Fibroblast of lung (primary cell): ENCODE measurements at regions not wholly inside any gene's neighbourhood (a gene's known extent, or its start where the extent isn't known, plus 50 kb on each side); places are given as distances from the start of the nearest gene placed in this dataset.

Source experiments
- DNase-seq, 2 donors: peaks; one replicate each; pipeline versions ENCODE4 v3.0.0 to v3.0.0-alpha.2; 2010; ENCODE audit warnings: low read depth in 2 of 2
- H2AFZ ChIP-seq: 2 replicates; pipeline ENCODE4 v1.5.1; 2012; ENCODE audit warnings: low read length, control low read depth, inconsistent platforms
- H3K27ac ChIP-seq: 2 replicates; pipeline ENCODE4 v1.5.1; 2011; ENCODE audit warnings: low read length, control low read depth; ENCODE audit not compliant: insufficient read depth
- H3K27me3 ChIP-seq: 2 replicates; pipeline ENCODE4 v1.5.1; 2011; ENCODE audit warnings: mild to moderate bottlenecking, low read length; ENCODE audit not compliant: control insufficient read depth, insufficient read depth
- H3K36me3 ChIP-seq: 2 replicates; pipeline ENCODE4 v1.5.1; 2011; ENCODE audit warnings: low read length; ENCODE audit not compliant: control insufficient read depth, insufficient read depth
- H3K4me1 ChIP-seq: 2 replicates; pipeline ENCODE4 v1.5.1; 2011; ENCODE audit warnings: low read length; ENCODE audit not compliant: control insufficient read depth, insufficient read depth; ENCODE audit errors: extremely low read depth
- H3K4me2 ChIP-seq: 2 replicates; pipeline ENCODE4 v1.5.1; 2011; ENCODE audit warnings: low read length, control low read depth; ENCODE audit not compliant: insufficient read depth; ENCODE audit errors: extremely low read depth
- H3K4me3 ChIP-seq, 4 experiments: fragments of 200-600 bp in 1 of 4; sonication (generic) in 1 of 4; replicated peaks in 1 of 4; 2 replicates each; pipeline ENCODE4 v1.5.1; 2011 to 2016; ENCODE audit warnings: low read length in 4 of 4, low read depth in 3 of 4, mild to moderate bottlenecking in 3 of 4, control low read depth in 2 of 4, inconsistent platforms in 1 of 4, mixed read lengths in 1 of 4; ENCODE audit not compliant: insufficient read depth in 1 of 4; ENCODE audit errors: control extremely low read depth in 1 of 4
- H3K79me2 ChIP-seq: 2 replicates; pipeline ENCODE4 v1.5.1; 2012; ENCODE audit warnings: mild to moderate bottlenecking, low read length, inconsistent platforms; ENCODE audit not compliant: control insufficient read depth, insufficient read depth
- H3K9ac ChIP-seq: 2 replicates; pipeline ENCODE4 v1.5.1; 2011; ENCODE audit warnings: mild to moderate bottlenecking, low read length, control low read depth; ENCODE audit not compliant: insufficient read depth
- H3K9me3 ChIP-seq: 2 replicates; pipeline ENCODE4 v1.5.1; 2012; ENCODE audit warnings: low read depth, low read length; ENCODE audit not compliant: control insufficient read depth, insufficient read depth
- H4K20me1 ChIP-seq: 2 replicates; pipeline ENCODE4 v1.5.1; 2011; ENCODE audit warnings: low read length; ENCODE audit not compliant: control insufficient read depth, insufficient read depth; ENCODE audit errors: extremely low read depth
- CTCF ChIP-seq, 2 donors: IDR thresholded peaks in 1 of 2; conservative IDR thresholded peaks in 1 of 2; 1 replicate in 1 of 2; 2 replicates in 1 of 2; pipeline ENCODE4 v1.5.1; 2011 to 2012; ENCODE audit warnings: low read length in 2 of 2, control low read depth in 1 of 2, inconsistent platforms in 1 of 2, low read depth in 1 of 2, mild to moderate bottlenecking in 1 of 2
- EZH2 ChIP-seq: IDR thresholded peaks from 2 replicates; pipeline ENCODE4 v1.5.1; 2012; ENCODE audit warnings: low read length, control low read depth, mild to moderate bottlenecking; ENCODE audit errors: missing control alignments

- H2AFZ ChIP-seq = no peak overlapping the region
- no peaks in the 10 kb centered on the region for H3K79me2 ChIP-seq
- no peak overlapping the region for H3K4me2 ChIP-seq
- H4K20me1 ChIP-seq = no peaks in the 10 kb centered on the region
- H3K36me3 ChIP-seq = no peaks in the 10 kb centered on the region
- no peaks in the 10 kb centered on the region for H3K9me3 ChIP-seq
- no peaks in the 10 kb centered on the region for H3K27me3 ChIP-seq
- H3K4me3 ChIP-seq = no peak overlapping the region
- H3K27ac ChIP-seq = no peak overlapping the region
- peak in 1 of 2 donors; percentile 67 for DNase-seq
- no peak overlapping the region for H3K9ac ChIP-seq
- no peak for TF ChIP-seq CTCF (conservative IDR thresholded peaks at IDR 0.05 in 1 of 2, IDR thresholded peaks at IDR 0.05 in 1 of 2; ENCODE audit: low read depth in 1 of 2, low read length in 2 of 2)
- TF ChIP-seq EZH2 = no peak
- no peaks in the 10 kb centered on the region for H3K4me1 ChIP-seq
Measured at GRCh38 chr2:164024396-164024795, 288.6 kb upstream of the FIGN start.

- no peak for TF ChIP-seq CTCF (conservative IDR thresholded peaks at IDR 0.05 in 1 of 2, IDR thresholded peaks at IDR 0.05 in 1 of 2; ENCODE audit: low read depth in 1 of 2, low read length in 2 of 2)
- TF ChIP-seq EZH2 = no peak
- Histone ChIP-seq H3K9me3 (no peaks in the 10 kb centered on the region), H4K20me1 (no peaks in the 10 kb centered on the region), H3K9ac (no peak overlapping the region), H2AFZ (no peak overlapping the region), H3K36me3 (no peaks in the 10 kb centered on the region), H3K4me3 (no peak overlapping the region), H3K27ac (no peak overlapping the region), H3K27me3 (no peaks in the 10 kb centered on the region), H3K4me2 (no peak overlapping the region), H3K4me1 (no peaks in the 10 kb centered on the region), H3K79me2 (no peaks in the 10 kb centered on the region)
- DNase-seq = peak; percentile 3 to 20
Measured at GRCh38 chr2:164023896-164024295, 288.1 kb upstream of the FIGN start.

DNA sequence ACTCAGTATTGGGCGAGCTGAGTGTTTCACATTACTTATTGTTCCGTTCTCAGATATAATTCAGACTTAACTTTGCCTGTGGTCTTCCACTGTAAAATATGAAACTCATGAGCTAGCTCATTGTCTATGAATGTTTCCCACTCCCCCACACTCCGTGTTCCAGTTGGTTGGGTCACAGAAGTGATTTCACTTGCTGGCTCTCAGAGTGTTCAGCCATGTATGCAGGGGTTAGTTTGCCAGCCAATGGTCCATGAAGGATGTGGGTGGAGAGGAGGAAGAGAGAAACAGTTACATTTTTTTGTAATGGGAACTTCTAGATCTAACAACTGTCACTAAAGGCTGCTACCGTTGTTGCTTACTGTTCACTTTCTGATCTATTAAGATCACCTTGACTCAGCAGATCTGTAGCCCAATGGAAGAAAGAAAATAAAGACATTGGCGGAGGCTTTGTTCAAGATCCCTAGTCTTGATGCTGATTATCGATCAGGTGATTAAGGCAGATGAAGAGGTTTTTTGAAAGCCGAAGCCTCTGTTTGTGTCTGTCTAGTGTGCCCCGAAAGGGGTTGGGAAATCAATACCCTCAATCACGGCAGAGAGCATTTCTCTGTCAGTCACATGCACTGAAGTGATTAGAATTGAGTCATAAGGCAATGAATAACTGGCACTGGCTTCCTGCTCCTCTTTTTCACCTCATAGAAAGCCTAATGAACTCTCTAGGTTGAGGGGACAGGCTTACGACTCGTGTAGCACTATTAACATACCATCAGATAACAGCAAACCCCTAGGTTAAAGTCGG, 279.7 kb upstream of the FIGN start:
- TF ChIP-seq EZH2 (no peak), CTCF (conservative IDR thresholded peaks at IDR 0.05 in 1 of 2, IDR thresholded peaks at IDR 0.05 in 1 of 2; ENCODE audit: low read depth in 1 of 2, low read length in 2 of 2) (no peak)
- Histone ChIP-seq H3K4me1 (no peaks in the 10 kb centered on the region), H3K36me3 (no peaks in the 10 kb centered on the region), H2AFZ (no peak overlapping the region), H3K27ac (no peak overlapping the region), H3K4me2 (no peak overlapping the region), H3K79me2 (no peaks in the 10 kb centered on the region), H3K4me3 (no peak overlapping the region), H3K9ac (no peak overlapping the region), H3K27me3 (no peaks in the 10 kb centered on the region), H3K9me3 (no peaks in the 10 kb centered on the region), H4K20me1 (no peaks in the 10 kb centered on the region)
- peak in 1 of 2 donors; percentile 95 for DNase-seq
